Activated CD8-positive, alpha-beta memory T cell treated with anti-CD3 and anti-CD28 coated beads for 36 hours (primary cell): ENCODE measurements at regions not wholly inside any gene's neighbourhood (a gene's known extent, or its start where the extent isn't known, plus 50 kb on each side); places are given as distances from the start of the nearest gene placed in this dataset.
"Not testable (repeated sequence)": the region's sequence is repeated elsewhere in the genome, so short reads cannot be mapped to it uniquely, and the experiment has no call there.

ENCODE experiments used
- CTCF ChIA-PET: fragments of 350-600 bp; sonication (Branson Sonifier 250); formaldehyde crosslinking; loops from one replicate; lab custom pipeline; 2021; ENCODE audit warnings: antibody characterized with exemption; lab: Charles Lee
- POLR2A ChIA-PET: fragments of 350-600 bp; sonication (Branson Sonifier 250); formaldehyde crosslinking; loops from one replicate; lab custom pipeline; 2021; ENCODE audit warnings: antibody characterized with exemption; lab: Charles Lee

- CTCF ChIA-PET, POLR2A ChIA-PET: not testable (repeated sequence)
These were observed 281.2 kb upstream of the PLGLB2 start for GRCh38 chr2:87466591-87467120.

DNA sequence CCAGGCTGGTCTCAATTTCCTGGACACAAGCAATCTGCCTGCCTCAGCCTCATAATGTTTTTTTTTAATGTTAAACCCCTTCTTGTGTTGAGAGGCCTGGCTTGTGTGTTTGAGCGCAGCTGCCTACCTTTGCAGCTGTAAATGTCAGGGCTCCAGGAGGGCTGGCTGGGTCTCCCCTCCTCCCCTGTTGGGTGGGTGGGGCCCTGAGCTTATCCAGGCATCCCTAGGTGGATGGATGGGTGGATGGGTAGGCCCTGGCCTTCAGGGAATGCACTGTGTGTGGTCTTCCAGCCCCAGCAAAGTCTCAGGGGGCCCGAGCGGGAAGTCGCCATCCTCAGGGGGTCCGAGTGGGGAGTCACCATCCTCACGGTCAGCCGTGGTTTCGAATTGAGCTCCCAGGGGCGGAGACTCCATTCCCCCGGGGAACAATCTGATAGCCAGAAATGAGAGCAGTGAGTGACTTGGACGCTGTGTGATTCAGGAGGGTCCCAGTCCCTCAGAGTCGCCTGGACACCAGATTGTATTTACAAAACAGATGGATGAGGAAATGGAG, 279.4 kb upstream of the PLGLB2 start:
- CTCF ChIA-PET, POLR2A ChIA-PET: not testable (repeated sequence)

GRCh38 chr2:87469180-87470151, 278.4 kb upstream of the PLGLB2 start:
- POLR2A ChIA-PET, CTCF ChIA-PET: not testable (repeated sequence)

- POLR2A ChIA-PET, CTCF ChIA-PET: not testable (repeated sequence)
These were observed 277.2 kb upstream of the PLGLB2 start for GRCh38 chr2:87470381-87471380.

GRCh38 chr2:87471478-87471877, 276.4 kb upstream of the PLGLB2 start:
- CTCF ChIA-PET, POLR2A ChIA-PET: not testable (repeated sequence)

DNA sequence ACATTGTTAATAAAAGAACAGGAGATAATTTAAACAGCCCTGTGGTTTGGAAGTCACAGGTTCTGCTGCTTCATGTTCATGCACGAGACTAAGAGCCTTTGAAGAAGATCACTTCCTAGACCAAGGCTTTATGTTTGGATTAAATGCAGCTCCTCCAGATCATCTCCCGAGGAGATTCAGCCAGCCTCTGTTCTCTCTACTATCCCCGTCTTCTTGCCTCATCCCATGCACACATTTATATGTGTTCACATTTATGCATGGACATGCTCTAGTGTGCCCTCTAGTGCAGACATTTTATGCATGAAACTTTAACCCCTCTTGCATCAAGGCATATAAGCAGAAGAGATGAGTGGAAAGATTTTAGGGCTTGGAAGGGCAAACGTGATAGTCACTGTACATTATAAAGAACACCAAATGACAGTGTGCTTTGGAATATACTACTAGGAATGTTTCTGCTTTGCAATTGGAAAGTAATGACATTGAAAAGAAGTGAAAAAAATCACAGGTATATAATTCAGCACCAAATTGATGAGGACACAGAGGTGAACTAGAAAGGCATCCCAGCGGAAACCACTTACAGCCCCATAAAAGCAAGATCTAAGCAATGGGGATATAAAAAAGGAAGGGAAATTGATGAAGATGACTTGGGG, 271.5 kb upstream of the PLGLB2 start:
- POLR2A ChIA-PET, CTCF ChIA-PET: not testable (repeated sequence)

GRCh38 chr2:87476936-87477335, 271.0 kb upstream of the PLGLB2 start:
- POLR2A ChIA-PET, CTCF ChIA-PET: not testable (repeated sequence)

DNA sequence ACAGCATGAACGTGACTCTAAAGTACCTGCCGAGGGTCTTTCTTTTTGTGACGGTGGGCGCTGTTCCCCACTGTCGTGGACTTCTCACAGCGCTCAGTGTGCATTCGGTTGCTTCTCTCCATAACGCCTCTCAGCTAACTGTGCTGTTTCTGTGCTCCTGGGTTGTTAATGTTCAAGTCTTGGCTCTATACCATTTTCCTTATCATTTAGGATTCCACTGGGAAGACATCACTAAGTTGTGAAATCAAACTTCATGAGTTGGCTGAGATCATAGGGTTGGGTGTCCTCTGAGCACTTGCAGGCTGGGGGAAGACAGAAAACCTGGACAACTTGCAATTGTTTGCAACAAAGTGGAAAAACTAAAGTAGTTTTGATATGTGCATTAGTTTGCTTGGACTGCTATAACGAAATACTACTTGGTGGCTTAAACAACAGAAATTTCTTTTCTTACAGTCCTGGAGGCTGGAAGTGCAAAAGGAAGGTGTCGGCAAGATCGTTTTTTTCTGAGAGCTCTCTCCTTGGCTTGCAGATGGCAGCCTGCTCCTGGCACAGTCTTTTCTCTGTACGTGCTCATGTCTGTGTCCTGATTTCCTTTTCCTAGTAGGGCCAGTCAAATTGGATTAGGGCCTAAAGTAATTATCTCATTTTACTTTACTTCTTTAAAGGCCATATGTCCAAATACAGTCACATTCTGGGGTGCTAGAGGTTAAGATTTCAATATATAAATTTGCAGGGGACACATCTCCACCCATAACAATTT, 270.0 kb upstream of the PLGLB2 start:
- CTCF ChIA-PET, POLR2A ChIA-PET: not testable (repeated sequence)

DNA sequence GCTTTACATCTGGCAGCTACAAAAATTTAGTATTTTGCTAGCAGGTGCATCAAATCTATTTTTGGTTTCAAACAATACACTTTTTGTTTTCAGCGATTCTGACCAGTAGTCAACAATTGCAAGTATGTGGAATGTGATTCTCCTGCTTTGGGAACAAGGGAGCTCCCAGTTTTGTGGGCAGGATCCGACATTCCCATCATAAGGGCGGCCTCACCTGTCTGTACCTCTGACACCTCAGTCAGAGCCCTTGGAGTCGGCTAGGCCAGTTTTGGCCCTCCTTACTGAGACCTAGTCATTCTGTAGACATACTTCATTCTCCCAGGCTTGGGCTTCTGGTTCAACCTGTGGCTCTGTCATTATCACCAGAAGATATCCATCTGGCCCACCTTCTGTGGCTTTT, 269.0 kb upstream of the PLGLB2 start:
- CTCF ChIA-PET, POLR2A ChIA-PET: not testable (repeated sequence)

DNA sequence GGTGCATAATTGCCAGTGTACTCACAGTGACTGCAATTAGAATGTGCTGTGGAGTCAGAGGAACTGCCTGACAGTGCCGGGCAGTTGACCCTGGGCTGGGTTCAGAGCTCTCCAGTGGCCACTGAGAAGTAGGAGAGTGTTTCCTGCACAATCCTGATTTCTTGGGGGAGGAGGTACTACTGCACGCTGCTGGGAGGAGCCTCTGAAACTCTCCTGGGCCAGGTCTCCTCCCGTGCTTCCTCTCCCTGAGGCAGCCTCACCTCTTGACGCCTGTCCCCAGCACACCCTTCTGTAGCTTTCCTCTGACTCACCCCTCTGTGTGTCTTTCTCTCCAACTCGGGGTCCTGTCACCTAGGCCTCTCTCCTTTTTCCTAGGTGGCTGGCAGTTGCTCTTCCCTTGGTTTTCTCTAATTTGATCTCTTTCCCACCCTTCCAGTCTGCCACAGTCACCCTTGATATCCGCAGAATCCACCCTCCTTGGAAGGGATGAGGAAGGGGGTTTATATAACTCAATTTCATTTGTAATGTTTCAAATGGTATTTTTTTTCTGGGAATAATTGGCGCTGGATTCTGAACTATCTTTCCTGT, 264.7 kb upstream of the PLGLB2 start:
- POLR2A ChIA-PET, CTCF ChIA-PET: not testable (repeated sequence)

- CTCF ChIA-PET, POLR2A ChIA-PET: not testable (repeated sequence)
These were observed 263.5 kb upstream of the PLGLB2 start for GRCh38 chr2:87484363-87484762.

GRCh38 chr2:87485455-87485854, 262.4 kb upstream of the PLGLB2 start:
- POLR2A ChIA-PET, CTCF ChIA-PET: not testable (repeated sequence)

DNA sequence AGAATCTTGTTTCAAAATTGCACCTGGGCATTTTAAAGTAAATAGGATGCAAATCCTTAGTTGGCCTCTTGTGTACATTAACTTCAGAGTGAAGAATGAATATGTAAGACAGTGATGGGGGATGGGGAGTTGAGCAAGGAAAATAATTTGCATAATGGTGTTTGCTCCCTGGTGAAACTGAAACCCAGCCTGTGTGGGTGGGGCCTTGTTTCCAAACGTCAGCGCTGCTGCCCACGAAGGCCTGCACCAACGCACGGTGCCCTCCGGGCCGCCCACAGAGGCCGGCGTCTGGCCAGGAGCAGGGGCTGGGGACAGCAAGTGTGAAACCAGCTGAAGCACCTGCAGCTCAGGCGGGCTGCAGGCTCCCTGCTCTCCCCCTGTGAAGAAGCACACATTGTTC, 262.0 kb upstream of the PLGLB2 start:
- POLR2A ChIA-PET, CTCF ChIA-PET: not testable (repeated sequence)

DNA sequence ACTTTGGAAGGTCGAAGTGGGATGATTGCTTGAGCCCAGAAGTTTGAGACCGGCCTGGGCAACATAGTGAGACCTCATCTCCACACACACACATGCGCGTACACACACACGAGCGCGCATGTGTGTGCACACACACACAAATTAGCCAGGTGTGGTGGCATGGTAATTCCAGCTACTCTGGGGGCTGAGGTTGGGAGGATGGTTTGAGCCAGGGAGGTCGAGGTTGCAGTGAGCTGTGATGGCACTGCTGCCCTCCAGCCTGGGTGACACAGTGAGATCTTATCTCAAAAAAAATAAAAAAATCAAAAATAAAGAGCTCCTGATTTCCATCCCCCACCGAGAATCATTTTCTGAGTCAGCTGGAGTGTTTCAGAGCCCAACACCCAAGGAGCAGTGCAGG, 261.5 kb upstream of the PLGLB2 start:
- CTCF ChIA-PET = not testable (repeated sequence)

DNA sequence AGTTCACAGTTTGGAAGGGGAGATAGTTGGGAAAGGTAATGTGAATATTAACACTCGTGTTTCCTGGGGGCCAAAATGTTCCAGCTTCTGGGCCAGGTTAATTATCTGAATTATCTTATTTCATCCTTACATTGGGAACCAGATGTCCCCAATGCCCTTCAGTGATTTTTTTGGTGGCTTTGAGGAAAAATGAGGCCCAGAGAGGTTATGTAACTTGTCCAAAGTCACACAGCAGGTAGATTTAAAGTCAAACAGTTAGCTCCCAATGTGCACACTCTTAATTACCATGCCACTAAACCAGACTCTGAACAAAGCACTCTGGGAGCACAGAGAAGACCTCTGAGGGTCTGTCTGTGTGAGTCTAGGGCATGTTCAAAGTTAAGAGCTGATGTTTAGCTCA, 259.9 kb upstream of the PLGLB2 start:
- POLR2A ChIA-PET, CTCF ChIA-PET: not testable (repeated sequence)

More for the DNA sequence above, 261.5 kb upstream of the PLGLB2 start:
- POLR2A ChIA-PET = not testable (repeated sequence)

DNA sequence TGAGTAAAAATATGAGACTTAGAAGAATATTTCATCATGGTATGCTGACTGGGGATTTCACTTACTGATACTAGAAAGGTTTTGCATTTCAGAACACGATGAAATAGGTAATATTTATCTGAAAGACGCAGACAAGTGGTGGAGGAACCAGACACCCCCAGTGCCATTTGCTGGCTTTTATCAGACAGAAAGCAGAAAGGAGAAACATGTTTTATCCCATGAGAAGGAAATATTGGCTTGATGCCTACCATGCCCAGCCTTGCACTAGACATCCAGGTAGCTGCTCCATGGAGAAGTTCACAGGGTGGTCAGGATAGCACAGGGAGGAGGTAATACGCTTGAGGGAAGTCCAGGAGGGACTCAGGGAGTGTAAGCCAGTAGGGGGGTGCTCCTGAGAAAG, 258.9 kb upstream of the PLGLB2 start:
- POLR2A ChIA-PET = interaction anchor here (0.7 kb wide), 1 partner anchor 561 kb away, joined by 4 read pairs; no protein-coding TSS in a partner anchor
- CTCF ChIA-PET = not testable (repeated sequence)

DNA sequence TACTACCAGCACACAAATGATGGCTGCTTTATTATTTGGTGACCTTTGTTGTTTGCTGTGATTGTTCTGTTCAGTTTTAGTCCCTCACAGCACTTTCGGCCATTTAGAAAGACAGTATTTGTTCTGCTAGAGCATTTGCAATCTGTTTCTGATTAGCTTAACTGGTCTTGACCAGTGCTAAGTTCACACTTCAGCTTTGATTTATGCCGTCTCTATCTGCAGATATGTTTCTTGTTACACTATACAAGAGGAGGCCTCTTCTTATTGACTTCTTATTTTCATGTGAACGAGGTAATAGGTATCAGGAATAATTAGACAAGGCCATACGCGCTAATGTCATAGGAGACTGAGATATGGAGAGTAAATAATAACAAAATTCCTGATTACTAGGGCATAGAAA, 253.0 kb upstream of the PLGLB2 start:
- POLR2A ChIA-PET, CTCF ChIA-PET: not testable (repeated sequence)

DNA sequence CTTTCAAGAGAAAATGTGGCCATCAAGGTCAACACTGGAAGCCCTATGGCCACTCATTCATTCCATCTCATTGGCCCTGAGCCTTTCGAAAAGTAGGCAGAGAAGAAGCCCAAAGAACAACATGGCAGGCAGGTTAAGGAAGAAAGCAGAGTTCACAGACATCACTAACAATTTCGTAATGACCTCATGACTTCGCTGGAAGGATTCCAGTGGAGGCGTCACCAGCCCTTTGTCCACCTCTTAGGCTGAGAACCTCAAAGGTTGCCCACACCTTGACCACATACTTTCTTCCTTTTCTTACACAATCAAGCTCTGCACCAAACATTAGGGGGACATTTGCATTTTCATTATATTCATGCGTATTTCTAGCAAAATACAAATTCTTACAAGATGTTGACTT, 252.4 kb upstream of the PLGLB2 start:
- POLR2A ChIA-PET, CTCF ChIA-PET: not testable (repeated sequence)
